ENCODE measurements at regions not wholly inside any gene's neighbourhood (a gene's known extent, or its start where the extent isn't known, plus 50 kb on each side); places are given as distances from the start of the nearest gene placed in this dataset.

DNA sequence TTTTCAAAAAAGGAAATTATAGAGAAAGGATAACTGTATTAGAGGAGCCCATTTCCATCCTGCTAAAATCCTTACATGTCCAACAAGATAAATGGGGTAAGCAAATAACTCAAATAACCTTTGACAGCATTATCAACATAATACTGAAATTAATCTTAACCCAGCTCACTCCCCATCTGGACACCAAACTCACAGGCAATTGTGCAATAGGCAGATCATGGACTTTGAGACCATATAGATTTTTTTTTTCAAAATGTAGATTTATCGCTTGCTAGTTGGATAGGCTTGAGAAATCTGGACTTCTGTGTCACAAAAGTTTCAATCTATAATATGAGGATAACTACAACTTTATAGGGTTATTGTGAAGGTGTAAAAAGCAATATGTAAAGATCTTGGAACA is 134.4 kb upstream of the ASCC3 start:
- TF ChIP-seq, protein P1, sequence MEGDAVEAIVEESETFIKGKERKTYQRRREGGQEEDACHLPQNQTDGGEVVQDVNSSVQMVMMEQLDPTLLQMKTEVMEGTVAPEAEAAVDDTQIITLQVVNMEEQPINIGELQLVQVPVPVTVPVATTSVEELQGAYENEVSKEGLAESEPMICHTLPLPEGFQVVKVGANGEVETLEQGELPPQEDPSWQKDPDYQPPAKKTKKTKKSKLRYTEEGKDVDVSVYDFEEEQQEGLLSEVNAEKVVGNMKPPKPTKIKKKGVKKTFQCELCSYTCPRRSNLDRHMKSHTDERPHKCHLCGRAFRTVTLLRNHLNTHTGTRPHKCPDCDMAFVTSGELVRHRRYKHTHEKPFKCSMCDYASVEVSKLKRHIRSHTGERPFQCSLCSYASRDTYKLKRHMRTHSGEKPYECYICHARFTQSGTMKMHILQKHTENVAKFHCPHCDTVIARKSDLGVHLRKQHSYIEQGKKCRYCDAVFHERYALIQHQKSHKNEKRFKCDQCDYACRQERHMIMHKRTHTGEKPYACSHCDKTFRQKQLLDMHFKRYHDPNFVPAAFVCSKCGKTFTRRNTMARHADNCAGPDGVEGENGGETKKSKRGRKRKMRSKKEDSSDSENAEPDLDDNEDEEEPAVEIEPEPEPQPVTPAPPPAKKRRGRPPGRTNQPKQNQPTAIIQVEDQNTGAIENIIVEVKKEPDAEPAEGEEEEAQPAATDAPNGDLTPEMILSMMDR (IDR thresholded peaks at IDR 0.05): no peak
- DNase-seq: no peak
- Histone ChIP-seq H3K27me3 (no peaks in the 10 kb centered on the region), H3K9me3 (no peaks in the 10 kb centered on the region), H3K4me3 (no peak overlapping the region), H3K4me1 (no peaks in the 10 kb centered on the region), H3K27ac (no peak overlapping the region), H3K36me3 (ENCODE audit: low read depth, missing control alignments) (no peaks in the 10 kb centered on the region)
- WGBS, 2 donors: 96 to 97% methylated on average over 1 of the region's 1 CpG
- intact Hi-C loops (cut with DNase I; ENCODE audit: low total_unique reads): no loop called here

DNA sequence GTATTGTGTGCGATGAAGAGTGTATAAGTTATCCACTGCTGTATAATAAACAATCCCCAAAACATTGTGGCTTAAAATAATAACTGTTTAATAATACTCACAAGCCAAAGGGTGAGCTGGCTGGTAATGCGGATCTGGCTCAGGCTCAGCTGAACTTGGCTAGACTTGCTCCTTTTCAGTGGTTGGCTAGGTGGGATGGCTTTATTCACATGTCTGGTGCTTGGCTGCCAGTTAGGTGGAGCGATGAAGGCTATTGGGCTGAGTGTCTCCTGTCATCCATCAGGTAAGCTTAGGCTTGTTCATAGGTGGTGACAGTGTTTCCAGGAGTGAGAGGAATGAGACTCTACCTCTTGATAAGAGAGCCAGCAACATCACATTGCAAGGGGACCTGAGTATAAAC is 135.0 kb upstream of the ASCC3 start:
- H3K4me1 ChIP-seq: no peaks in the 10 kb centered on the region
- TF ChIP-seq POLR2A (IDR thresholded peaks at IDR 0.05): no peak
- TF ChIP-seq, protein P1 (IDR thresholded peaks at IDR 0.05): no peak
- H3K27me3 ChIP-seq: no peaks in the 10 kb centered on the region
- no peaks in the 10 kb centered on the region for H3K36me3 ChIP-seq (ENCODE audit: low read depth, missing control alignments)
- intact Hi-C loops (cut with DNase I; ENCODE audit: low total_unique reads): no loop called here
- H3K4me3 ChIP-seq: no peak overlapping the region
- no peak for DNase-seq
- 87 to 99% methylated on average over 3 of the region's 3 CpGs for WGBS, 2 donors
- H3K27ac ChIP-seq: no peak overlapping the region
- no peaks in the 10 kb centered on the region for H3K9me3 ChIP-seq

DNA sequence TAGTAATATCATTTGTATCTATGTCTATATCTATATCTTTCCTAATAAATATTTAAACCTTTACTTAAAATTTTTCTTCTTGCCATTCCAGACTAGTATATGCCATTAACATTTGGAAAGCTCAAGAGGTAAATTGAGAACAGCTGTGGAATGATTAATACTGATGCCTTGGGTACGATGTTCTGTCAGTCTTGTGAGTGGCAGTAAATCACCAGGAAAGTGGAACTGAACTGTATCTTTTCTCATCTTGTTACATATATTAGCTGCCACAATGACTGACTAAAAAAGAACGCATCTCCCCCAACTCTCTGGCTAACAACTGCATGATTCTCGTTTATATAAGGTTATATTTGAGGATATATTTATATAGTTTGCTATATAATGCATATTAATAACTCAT is 137.0 kb upstream of the ASCC3 start:
- intact Hi-C loops (cut with DNase I; ENCODE audit: low total_unique reads): no loop called here
- Histone ChIP-seq H3K27ac (no peak overlapping the region), H3K27me3 (no peaks in the 10 kb centered on the region), H3K9me3 (no peaks in the 10 kb centered on the region), H3K36me3 (ENCODE audit: low read depth, missing control alignments) (no peaks in the 10 kb centered on the region), H3K4me3 (no peak overlapping the region), H3K4me1 (no peaks in the 10 kb centered on the region)
- 68 to 76% methylated on average over 3 of the region's 3 CpGs for WGBS, 2 donors
- TF ChIP-seq, protein P1 (IDR thresholded peaks at IDR 0.05): no peak
- no peak for TF ChIP-seq POLR2A (IDR thresholded peaks at IDR 0.05)
- DNase-seq: no peak

DNA sequence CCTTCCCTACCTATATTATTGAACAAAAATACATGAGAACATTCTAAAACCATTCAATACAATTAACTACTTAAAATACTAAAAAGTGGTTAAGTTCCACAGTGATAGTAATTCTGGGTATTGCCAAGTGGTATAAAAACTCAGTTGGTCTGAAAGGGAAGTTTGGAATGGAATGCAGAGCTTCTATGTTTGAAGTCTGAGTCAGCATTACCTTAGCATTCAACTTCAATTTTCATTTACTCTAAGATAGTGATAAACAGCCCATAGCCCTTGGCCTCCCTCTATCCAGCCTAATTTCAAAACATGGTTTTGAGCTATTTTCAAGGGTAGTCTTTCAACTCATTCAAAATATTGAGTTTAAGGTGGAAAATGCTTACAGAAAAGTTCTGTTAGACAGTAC is 140.4 kb upstream of the ASCC3 start:
- TF ChIP-seq, protein P1 (IDR thresholded peaks at IDR 0.05): no peak
- no peak for TF ChIP-seq POLR2A (IDR thresholded peaks at IDR 0.05)
- intact Hi-C loops (cut with DNase I; ENCODE audit: low total_unique reads): no loop called here
- no peaks in the 10 kb centered on the region for H3K36me3 ChIP-seq (ENCODE audit: low read depth, missing control alignments)
- H3K4me1 ChIP-seq: no peaks in the 10 kb centered on the region
- H3K4me3 ChIP-seq: no peak overlapping the region
- no peaks in the 10 kb centered on the region for H3K27me3 ChIP-seq
- DNase-seq: no peak
- no peaks in the 10 kb centered on the region for H3K9me3 ChIP-seq
- H3K27ac ChIP-seq: no peak overlapping the region

DNA sequence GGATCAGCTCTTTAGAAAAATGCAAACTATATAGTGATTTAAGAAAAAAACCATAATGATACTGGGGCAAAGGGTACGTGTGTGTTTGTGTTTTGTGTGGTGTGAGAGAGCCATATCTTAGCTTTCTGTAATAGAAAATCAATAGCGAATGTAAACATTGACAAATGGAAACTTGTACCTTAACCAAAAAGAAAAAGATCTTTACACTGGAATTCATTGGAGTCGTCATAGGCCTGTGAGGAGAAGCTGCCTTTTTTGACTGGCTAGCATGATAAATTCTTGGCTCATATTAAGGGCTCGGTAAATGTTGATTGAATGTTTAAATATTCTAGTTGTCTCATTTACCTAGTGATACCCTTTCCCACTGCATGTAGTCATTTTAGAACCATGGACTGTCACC is 161.8 kb upstream of the ASCC3 start:
- no peak for TF ChIP-seq POLR2A (IDR thresholded peaks at IDR 0.05)
- TF ChIP-seq, protein P1 (IDR thresholded peaks at IDR 0.05): no peak
- no peak for DNase-seq
- Histone ChIP-seq H3K4me3 (no peak overlapping the region), H3K9me3 (no peaks in the 10 kb centered on the region), H3K4me1 (no peaks in the 10 kb centered on the region), H3K27me3 (no peaks in the 10 kb centered on the region), H3K27ac (no peak overlapping the region), H3K36me3 (ENCODE audit: low read depth, missing control alignments) (no peaks in the 10 kb centered on the region)
- intact Hi-C loops (cut with DNase I; ENCODE audit: low total_unique reads): no loop called here
- 83 to 89% methylated on average over 4 of the region's 4 CpGs for WGBS, 2 donors
